ENCODE measurements at regions not wholly inside any gene's neighbourhood (a gene's known extent, or its start where the extent isn't known, plus 50 kb on each side); places are given as distances from the start of the nearest gene placed in this dataset.

- no peak for TF ChIP-seq CTCF (IDR thresholded peaks at IDR 0.05; ENCODE audit: control extremely low read depth in 1 of 3, insufficient read depth in 1 of 3, low read depth in 1 of 3, low read length in 3 of 3)
- TF ChIP-seq GTF2F1 (IDR thresholded peaks at IDR 0.05; ENCODE audit: borderline replicate concordance, low read depth, low read length), result no peak
- no peak for TF ChIP-seq CEBPB (IDR thresholded peaks at IDR 0.05; ENCODE audit: low read depth, low read length)
- no peak for TF ChIP-seq HDAC6 (IDR thresholded peaks at IDR 0.05; ENCODE audit: low read depth, low read length)
- no peak for TF ChIP-seq EZH2 (IDR thresholded peaks at IDR 0.05; ENCODE audit: low read depth, low read length, severe bottlenecking)
- no peak for TF ChIP-seq CHD2 (IDR thresholded peaks at IDR 0.05; ENCODE audit: low read length)
- no peak for TF ChIP-seq CBX5 (IDR thresholded peaks at IDR 0.05; ENCODE audit: low read depth, low read length)
Observed at GRCh38 chr18:60873708-60874107, 459.5 kb upstream of the CDH20 start.

All from H1 (cell line).